ENCODE measurements at regions not wholly inside any gene's neighbourhood (a gene's known extent, or its start where the extent isn't known, plus 50 kb on each side); places are given as distances from the start of the nearest gene placed in this dataset.

DNA sequence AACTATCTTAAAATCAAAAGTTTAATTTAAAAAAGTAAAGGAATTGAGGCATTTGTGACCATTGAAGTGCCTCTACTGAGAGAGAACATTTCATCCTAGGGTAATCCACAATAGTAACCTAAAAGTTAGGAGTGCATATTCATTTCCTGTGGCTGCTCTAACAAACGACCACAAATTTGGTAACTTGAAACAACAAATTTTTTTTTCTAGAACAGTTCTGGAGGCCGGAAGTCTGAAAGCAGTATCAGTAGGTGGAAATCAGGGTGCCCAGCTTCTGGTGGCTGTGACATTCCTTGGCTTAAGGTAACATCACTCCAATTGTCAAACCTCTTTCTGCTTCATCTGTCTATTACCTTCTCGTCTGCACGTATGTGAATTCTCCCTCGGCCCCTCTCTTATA lies 67.1 kb upstream of the SSBP2 start:
- Histone ChIP-seq H3K27ac (ENCODE audit: insufficient read depth, low read length) (no peak overlapping the region), H3K4me2 (ENCODE audit: low read depth, low read length) (no peak overlapping the region), H3K9me3 (ENCODE audit: control insufficient read depth, insufficient read depth, low read length) (no peaks in the 10 kb centered on the region), H3K23ac (ENCODE audit: low read depth, low read length) (no peak overlapping the region), H4K20me1 (ENCODE audit: insufficient read depth, low read length) (no peaks in the 10 kb centered on the region), H3K4me3 (ENCODE audit: insufficient read depth, low read depth, low read length) (no peak overlapping the region), H2BK120ac (ENCODE audit: low read depth, low read length) (no peak overlapping the region), H2AFZ (replicated peaks; ENCODE audit: low read length, poor library complexity) (no peak overlapping the region), H2BK20ac (ENCODE audit: low read depth, low read length) (no peak overlapping the region), H4K91ac (ENCODE audit: insufficient read depth, low read depth, low read length) (no peak overlapping the region), H3K27me3 (ENCODE audit: control insufficient read depth, insufficient read depth, low read length) (peaks cover 3% of the 10 kb centered on the region; the same call in 1 of the 2 replicates), H3K36me3 (ENCODE audit: control insufficient read depth, insufficient read depth, low read length) (no peaks in the 10 kb centered on the region), H3K56ac (ENCODE audit: extremely low read depth, insufficient read depth, low read length) (no peak overlapping the region), H2BK15ac (ENCODE audit: low read depth, low read length) (no peak overlapping the region), H3K4ac (ENCODE audit: low read depth, low read length) (no peak overlapping the region), H2AK9ac (replicated peaks; ENCODE audit: low read depth, low read length, poor library complexity) (no peak overlapping the region), H3K18ac (ENCODE audit: low read depth, low read length) (no peak overlapping the region), H2BK5ac (ENCODE audit: low read depth, low read length, poor library complexity, severe bottlenecking) (no peak overlapping the region), H3K9me1 (ENCODE audit: insufficient read depth, low read length) (peaks cover 4% of the 10 kb centered on the region; the same call in 1 of the 2 replicates), H2AK5ac (ENCODE audit: low read depth, low read length) (no peak overlapping the region), H4K5ac (ENCODE audit: low read depth, low read length) (no peak overlapping the region), H3K9ac (ENCODE audit: low read depth, low read length) (no peak overlapping the region), H4K8ac (ENCODE audit: low read depth in 2 of 2, low read length in 2 of 2) (no peak overlapping the region), H3K14ac (replicated peaks; ENCODE audit: low read depth, low read length) (no peak overlapping the region), H3K79me1 (ENCODE audit: low read depth in 1 of 2, low read length in 2 of 2) (no peaks in the 10 kb centered on the region), H3K4me1 (ENCODE audit: control insufficient read depth, insufficient read depth, low read length) (peaks cover 3% of the 10 kb centered on the region)
- WGBS, 2 experiments (ENCODE audit: extremely low coverage in 2 of 2, insufficient read length in 1 of 2), result 20% methylated on average over 1 of the region's 5 CpGs; no CpG with 5 or more reads in 1 of the 2 experiments
- no TSS peak for BruUV-seq (replicated peaks)
- TF ChIP-seq CHD1 (IDR thresholded peaks at IDR 0.05; ENCODE audit: low read depth, low read length) (no peak), RAD21 (IDR thresholded peaks at IDR 0.05; ENCODE audit: low read length) (no peak), NFE2L2 (IDR thresholded peaks at IDR 0.05; ENCODE audit: low read depth, low read length) (no peak), RFX5 (IDR thresholded peaks at IDR 0.05; ENCODE audit: low read depth, low read length) (no peak), CEBPB (IDR thresholded peaks at IDR 0.05; ENCODE audit: low read depth, low read length) (no peak), SMC3 (IDR thresholded peaks at IDR 0.05; ENCODE audit: low read depth, low read length) (no peak)
- dilution Hi-C loops (cut with HindIII; ENCODE audit: low sequenced_read_pairs, unreplicated experiment), result no loop called here
- intact Hi-C loops (cut with micrococcal nuclease), result no loop called here
- DNase-seq, result no peak
- ATAC-seq (ENCODE audit: low read depth), result no peak
- ChIA-PET POLR2A (ENCODE audit: unreplicated experiment) (no interaction called here), CTCF (no interaction called here)
- in situ Hi-C loops (cut with MboI; ENCODE audit: low sequenced_read_pairs), result no loop called here
